Nephron progenitor cell (in vitro differentiated cells): ENCODE measurements at regions not wholly inside any gene's neighbourhood (a gene's known extent, or its start where the extent isn't known, plus 50 kb on each side); places are given as distances from the start of the nearest gene placed in this dataset.

Experiments
- DNase-seq: peaks from one replicate; pipeline ENCODE4 v3.0.0; 2021
- H3K27ac Mint-ChIP-seq: 2 replicates; pipeline ENCODE4 v1.8.0; 2021; ENCODE audit warnings: mild to moderate bottlenecking, moderate library complexity, mixed read lengths
- H3K27me3 Mint-ChIP-seq: 2 replicates; pipeline ENCODE4 v1.8.0; 2021; ENCODE audit warnings: mild to moderate bottlenecking, low read depth, mixed read lengths; ENCODE audit not compliant: poor library complexity
- H3K36me3 Mint-ChIP-seq: 2 replicates; pipeline ENCODE4 v1.8.0; 2021; ENCODE audit warnings: low read depth, mixed read lengths
- H3K4me1 Mint-ChIP-seq: 2 replicates; pipeline ENCODE4 v1.8.0; 2021; ENCODE audit warnings: mixed read lengths
- H3K4me3 Mint-ChIP-seq: 2 replicates; pipeline ENCODE4 v1.8.0; 2021; ENCODE audit warnings: mild to moderate bottlenecking, moderate library complexity, mixed read lengths
- H3K9me3 Mint-ChIP-seq: 2 replicates; pipeline ENCODE4 v1.8.0; 2021; ENCODE audit warnings: mild to moderate bottlenecking, moderate library complexity, mixed read lengths
- CTCF ChIP-seq: fragments of 200-600 bp; sonication (generic); IDR thresholded peaks from 2 replicates; pipeline ENCODE4 v1.5.0; 2021; ENCODE audit warnings: antibody characterized with exemption

DNA sequence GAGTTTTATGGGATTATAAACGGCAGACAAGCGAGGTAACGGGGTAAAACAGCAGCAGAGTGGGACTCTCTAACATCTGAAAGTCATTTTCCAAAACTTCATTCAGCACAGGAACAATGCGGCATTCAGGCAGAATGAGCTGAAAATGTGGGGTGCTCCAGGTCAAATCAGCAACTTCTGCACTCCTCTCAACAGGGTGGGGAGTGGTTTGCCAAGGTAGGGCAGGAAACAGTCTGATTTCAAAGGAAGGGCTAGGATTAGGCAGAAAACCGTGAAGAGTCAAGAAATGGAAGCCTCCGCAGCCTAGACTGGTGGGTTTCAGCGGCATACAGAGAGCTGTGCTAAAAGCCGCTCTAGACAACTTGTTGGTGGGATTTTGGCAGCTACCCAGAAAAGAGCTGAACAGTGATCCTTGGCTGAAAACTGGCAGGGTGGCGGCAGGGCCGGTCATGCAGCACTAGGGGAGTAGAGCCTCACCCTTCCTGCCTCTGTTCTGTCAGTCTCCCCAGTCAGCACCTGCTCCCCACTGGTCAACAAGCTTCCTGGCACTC, 154.2 kb upstream of the KLF12 start:
- Mint-ChIP-seq H3K4me1 (peaks cover 42% of the 10 kb centered on the region), H3K9me3 (no peaks in the 10 kb centered on the region), H3K27me3 (no peaks in the 10 kb centered on the region), H3K4me3 (peak overlapping the region; percentile 59), H3K36me3 (no peaks in the 10 kb centered on the region), H3K27ac (peak overlapping the region; percentile 59)
- DNase-seq: peak; percentile 9
- no peak for TF ChIP-seq CTCF

- H3K9me3 Mint-ChIP-seq: no peaks in the 10 kb centered on the region
- peak overlapping the region; percentile 59 for H3K4me3 Mint-ChIP-seq
- no peaks in the 10 kb centered on the region for H3K27me3 Mint-ChIP-seq
- H3K27ac Mint-ChIP-seq: no peak overlapping the region
- no peaks in the 10 kb centered on the region for H3K36me3 Mint-ChIP-seq
- H3K4me1 Mint-ChIP-seq: peaks cover 42% of the 10 kb centered on the region
- peak; percentile 63 for DNase-seq
- TF ChIP-seq CTCF: no peak
Observed at GRCh38 chr13:74287724-74288169, 153.5 kb upstream of the KLF12 start.

DNA sequence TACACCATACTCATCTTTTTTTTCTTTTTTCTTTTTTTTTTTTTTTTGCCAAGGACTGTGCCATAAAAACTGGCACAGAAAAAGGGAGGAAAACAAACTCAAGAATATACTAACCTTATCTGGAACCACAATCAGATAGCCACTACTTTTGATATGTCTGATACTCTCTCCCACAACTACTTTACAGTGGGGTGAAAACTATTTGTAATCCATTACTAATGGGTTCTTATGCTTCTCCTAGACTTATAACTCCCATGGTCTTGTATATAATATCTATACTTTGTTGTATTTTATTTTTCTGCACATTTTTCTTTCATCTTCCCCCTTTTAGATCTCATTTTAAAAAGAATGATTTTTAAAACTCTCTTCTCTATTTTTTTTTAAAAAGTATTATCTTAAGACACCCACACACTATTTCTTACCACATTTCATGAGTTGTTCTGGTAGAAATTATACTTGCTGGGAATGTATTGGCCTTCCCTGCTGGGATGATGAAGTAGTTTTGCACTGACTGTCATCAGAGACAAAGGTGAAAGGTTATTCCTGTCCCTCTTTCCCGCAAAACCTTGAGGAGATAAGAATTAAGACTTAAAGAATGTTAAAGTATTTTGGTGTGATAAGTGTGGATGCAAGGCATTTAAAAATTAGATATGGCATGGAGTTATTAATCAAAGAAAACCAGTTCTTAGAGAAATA, 146.7 kb upstream of the KLF12 start:
- H3K27ac Mint-ChIP-seq: no peak overlapping the region
- no peaks in the 10 kb centered on the region for H3K9me3 Mint-ChIP-seq
- H3K36me3 Mint-ChIP-seq: no peaks in the 10 kb centered on the region
- TF ChIP-seq CTCF: no peak
- H3K27me3 Mint-ChIP-seq: no peaks in the 10 kb centered on the region
- H3K4me1 Mint-ChIP-seq: no peaks in the 10 kb centered on the region
- no peak overlapping the region for H3K4me3 Mint-ChIP-seq
- no peak for DNase-seq

DNA sequence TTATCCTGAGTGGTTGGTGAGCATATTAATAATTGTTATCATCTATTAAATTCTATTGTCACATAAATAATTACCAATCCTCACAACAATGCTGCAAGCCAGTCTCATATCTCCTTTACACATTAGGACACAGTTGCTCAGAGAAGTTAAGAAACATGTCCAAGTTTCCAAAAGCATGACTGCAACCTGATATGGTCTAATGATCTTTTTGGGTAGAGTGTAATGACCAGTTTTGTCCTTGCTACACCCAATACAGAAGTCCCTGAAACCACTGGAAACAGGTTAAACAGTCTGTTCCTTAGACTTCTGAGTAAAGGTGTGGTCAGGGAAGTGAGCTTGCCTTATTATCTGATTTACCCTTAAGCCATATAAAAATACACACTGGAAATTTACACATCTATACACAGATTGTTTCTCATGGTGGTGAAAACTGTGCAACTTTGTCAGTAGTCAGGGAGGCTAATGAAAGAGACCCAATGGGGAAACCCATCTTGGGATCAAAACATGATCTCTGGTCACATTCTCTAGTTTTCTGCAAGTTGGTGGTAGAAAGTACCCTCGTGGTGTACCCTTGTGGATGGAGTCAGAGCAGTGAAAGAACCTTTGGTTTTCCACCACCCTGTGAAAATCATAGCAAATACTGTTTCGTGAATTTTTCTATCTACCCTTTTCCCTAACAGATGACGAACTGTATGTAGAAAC, 146.0 kb upstream of the KLF12 start:
- Mint-ChIP-seq H3K4me1 (no peaks in the 10 kb centered on the region), H3K4me3 (no peak overlapping the region), H3K27me3 (no peaks in the 10 kb centered on the region), H3K27ac (no peak overlapping the region), H3K36me3 (no peaks in the 10 kb centered on the region), H3K9me3 (no peaks in the 10 kb centered on the region)
- TF ChIP-seq CTCF: no peak
- DNase-seq: no peak

- DNase-seq: no peak
- Mint-ChIP-seq H3K27ac (no peak overlapping the region), H3K9me3 (no peaks in the 10 kb centered on the region), H3K36me3 (no peaks in the 10 kb centered on the region), H3K27me3 (no peaks in the 10 kb centered on the region), H3K4me1 (peaks cover 4% of the 10 kb centered on the region), H3K4me3 (no peak overlapping the region)
- no peak for TF ChIP-seq CTCF
Observed at GRCh38 chr13:74278901-74279300, 144.7 kb upstream of the KLF12 start.
